HCT116 (cell line): ENCODE measurements at regions not wholly inside any gene's neighbourhood (a gene's known extent, or its start where the extent isn't known, plus 50 kb on each side); places are given as distances from the start of the nearest gene placed in this dataset.

ENCODE experiments used
- ATAC-seq: fragments of 200-7000 bp; cut with Tn5 transposase; 2 replicates; pipeline ENCODE4 v1.9.1; 2020; ENCODE audit warnings: mild to moderate bottlenecking, moderate library complexity
- BruUV-seq: library from RNA; stranded (reverse); fragments of 400-500 nt; replicated peaks from 2 replicates; lab custom pipeline; 2021; lab: Mats Ljungman, UMichigan
- CTCF ChIA-PET: fragments of 300-600 bp; sonication (Branson Sonifier 250); formaldehyde crosslinking; loops from one replicate; lab custom pipeline; 2021; ENCODE audit warnings: antibody characterized with exemption; lab: Charles Lee
- POLR2A ChIA-PET: fragments of 300-600, 350-600 bp; sonication (Branson Sonifier 250); formaldehyde crosslinking; loops from one replicate; lab custom pipeline; 2021; ENCODE audit warnings: antibody characterized with exemption; lab: Charles Lee
- RAD21 ChIA-PET, 2 experiments: fragments of 300-600 bp; sonication (Branson Sonifier 250); formaldehyde crosslinking; loops; one replicate each; lab custom pipeline; 2023; ENCODE audit warnings: low total read pairs in 2 of 2; ENCODE audit not compliant: uncharacterized antibody in 2 of 2, unreplicated experiment in 2 of 2, low non-redundant PET in 1 of 2; lab: Charles Lee
- DNase-seq: peaks from one replicate; pipeline ENCODE4 v3.0.0-alpha.2; 2010; ENCODE audit warnings: low read depth, low spot score
- H2AFZ ChIP-seq: fragments of 200-600 bp; shearing (Covaris generic), sonication (generic); 2 replicates; pipeline ENCODE4 v1.6.1; 2017; ENCODE audit warnings: low read depth, mixed run types, mixed read lengths, antibody characterized with exemption, low read length; ENCODE audit not compliant: poor library complexity, severe bottlenecking
- H3K27ac ChIP-seq: 2 replicates; pipeline ENCODE4 v1.5.1; 2012; ENCODE audit warnings: low read depth, low read length
- H3K27me3 ChIP-seq: fragments of 200-600 bp; sonication (generic); 2 replicates; pipeline ENCODE4 v1.6.1; 2016; ENCODE audit warnings: mixed run types, low read length, mixed read lengths; ENCODE audit not compliant: insufficient read depth
- H3K36me3 ChIP-seq, 2 experiments: fragments of 200-500 bp in 1 of 2; fragments of 200-600 bp in 1 of 2; sonication (Bioruptor generic) in 1 of 2; sonication (generic) in 1 of 2; 2 replicates each; pipeline versions ENCODE4 v1.5.1 to v1.6.1; 2014 to 2016; ENCODE audit warnings: low read length in 2 of 2, inconsistent platforms in 1 of 2, mixed read lengths in 1 of 2, mixed run types in 1 of 2; ENCODE audit not compliant: insufficient read depth in 2 of 2, control insufficient read depth in 1 of 2
- H3K4me1 ChIP-seq, 2 experiments: fragments of 200-600 bp in 1 of 2; sonication (generic) in 1 of 2; 2 replicates each; pipeline versions ENCODE4 v1.5.1 to v1.6.1; 2012 to 2017; ENCODE audit warnings: low read length in 2 of 2, inconsistent platforms in 1 of 2, mild to moderate bottlenecking in 1 of 2, mixed read lengths in 1 of 2, mixed run types in 1 of 2, moderate library complexity in 1 of 2; ENCODE audit not compliant: insufficient read depth in 2 of 2, control insufficient read depth in 1 of 2
- H3K4me2 ChIP-seq: fragments of 200-600 bp; sonication (generic); 2 replicates; pipeline ENCODE4 v1.6.1; 2017; ENCODE audit warnings: mixed run types, low read length, mixed read lengths
- H3K4me3 ChIP-seq, 2 experiments: fragments of 200-600 bp in 1 of 2; sonication (generic) in 1 of 2; replicated peaks in 1 of 2; 2 replicates each; pipeline ENCODE4 v1.5.1; 2011 to 2016; ENCODE audit warnings: low read length in 2 of 2, control low read depth in 1 of 2, low read depth in 1 of 2, mild to moderate bottlenecking in 1 of 2, mixed read lengths in 1 of 2, mixed run types in 1 of 2
- H3K79me2 ChIP-seq: fragments of 200-600 bp; sonication (generic); 2 replicates; pipeline ENCODE4 v1.6.1; 2017; ENCODE audit warnings: mild to moderate bottlenecking, mixed run types, low read length, moderate library complexity, mixed read lengths; ENCODE audit not compliant: insufficient read depth
- H3K9ac ChIP-seq: fragments of 200-600 bp; sonication (generic); 2 replicates; pipeline ENCODE4 v1.6.1; 2016; ENCODE audit warnings: low read length, mixed read lengths
- H3K9me2 ChIP-seq: fragments of 200-600 bp; sonication (generic), shearing (Covaris generic); 2 replicates; pipeline ENCODE4 v1.6.1; 2017; ENCODE audit warnings: mixed run types, mild to moderate bottlenecking, moderate library complexity; ENCODE audit not compliant: insufficient read depth
- H3K9me3 ChIP-seq, 2 experiments: fragments of 200-500 bp in 1 of 2; fragments of 200-600 bp in 1 of 2; sonication (Bioruptor generic) in 1 of 2; sonication (generic) in 1 of 2; 2 replicates each; pipeline ENCODE4 v1.6.1; 2014 to 2017; ENCODE audit warnings: low read length in 2 of 2, mixed read lengths in 2 of 2, inconsistent platforms in 1 of 2, low read depth in 1 of 2, mild to moderate bottlenecking in 1 of 2, mixed run types in 1 of 2, moderate library complexity in 1 of 2; ENCODE audit not compliant: control insufficient read depth in 1 of 2, insufficient read depth in 1 of 2
- H4K20me1 ChIP-seq: fragments of 200-600 bp; sonication (generic), shearing (Covaris generic); 2 replicates; pipeline ENCODE4 v1.6.1; 2017; ENCODE audit warnings: mixed run types, mild to moderate bottlenecking, moderate library complexity; ENCODE audit not compliant: insufficient read depth
- ATF3 ChIP-seq: IDR thresholded peaks from 2 replicates; pipeline ENCODE4 v1.6.1; 2012
- CBX3 ChIP-seq: IDR thresholded peaks from 2 replicates; pipeline ENCODE4 v1.6.1; 2012; ENCODE audit warnings: low read depth
- CEBPB ChIP-seq: IDR thresholded peaks from 2 replicates; pipeline ENCODE4 v1.6.1; 2012; ENCODE audit warnings: low read depth
- CTCF ChIP-seq, 3 experiments: fragments of 200-600 bp in 1 of 3; sonication (generic) in 1 of 3; IDR thresholded peaks in 2 of 3; conservative IDR thresholded peaks in 1 of 3; 2 replicates each; pipeline ENCODE4 v1.5.1; 2012 to 2017; ENCODE audit warnings: low read depth in 2 of 3, low read length in 2 of 3, antibody characterized with exemption in 1 of 3, borderline replicate concordance in 1 of 3, control low read depth in 1 of 3, mild to moderate bottlenecking in 1 of 3, mixed read lengths in 1 of 3, mixed run types in 1 of 3, moderate library complexity in 1 of 3; ENCODE audit not compliant: insufficient read depth in 1 of 3
- ELF1 ChIP-seq: IDR thresholded peaks from 2 replicates; pipeline ENCODE4 v1.6.1; 2012; ENCODE audit warnings: low read depth, borderline replicate concordance
- FOSL1 ChIP-seq: IDR thresholded peaks from 2 replicates; pipeline ENCODE4 v1.6.1; 2012; ENCODE audit warnings: low read depth
- MAX ChIP-seq: IDR thresholded peaks from 2 replicates; pipeline ENCODE4 v1.6.1; 2012
- POLR2A ChIP-seq: IDR thresholded peaks from 2 replicates; pipeline ENCODE4 v1.7.0; 2011; ENCODE audit warnings: borderline replicate concordance; ENCODE audit not compliant: insufficient read depth, insufficient read length; ENCODE audit errors: extremely low read depth
- POLR2AphosphoS5 ChIP-seq: IDR thresholded peaks from 2 replicates; pipeline ENCODE4 v1.6.1; 2011; ENCODE audit warnings: mild to moderate bottlenecking, low read depth, low read length, moderate library complexity
- RAD21 ChIP-seq: IDR thresholded peaks from 2 replicates; pipeline ENCODE4 v1.6.1; 2012; ENCODE audit warnings: low read depth, mild to moderate bottlenecking
- REST ChIP-seq: IDR thresholded peaks from 2 replicates; pipeline ENCODE4 v1.6.1; 2012; ENCODE audit warnings: low read depth
- SIN3A ChIP-seq: IDR thresholded peaks from 2 replicates; pipeline ENCODE4 v1.6.1; 2012; ENCODE audit warnings: low read depth
- SRF ChIP-seq: IDR thresholded peaks from 2 replicates; pipeline ENCODE4 v1.6.1; 2012; ENCODE audit warnings: low read depth
- ZBTB33 ChIP-seq: IDR thresholded peaks from 2 replicates; pipeline ENCODE4 v1.6.1; 2011; ENCODE audit warnings: mild to moderate bottlenecking, low read length, moderate library complexity; ENCODE audit not compliant: insufficient replicate concordance; ENCODE audit errors: extremely low read depth
- ZFX ChIP-seq: fragments of 450-650 bp; IDR thresholded peaks from 2 replicates; pipeline ENCODE4 v1.6.1; 2017
- intact Hi-C: fragments of 100-400 bp; cut with micrococcal nuclease; formaldehyde crosslinking; loops from 2 replicates; pipeline ENCODE4 v1.10.0; 2022

GRCh38 chr3:190229632-190230424 is 92.4 kb downstream of the CLDN1 start:
- peak overlapping the region; percentile 28 for H3K4me2 ChIP-seq
- H3K36me3 ChIP-seq, result no peaks in the 10 kb centered on the region
- no peaks in the 10 kb centered on the region for H3K9me3 ChIP-seq
- no TSS peak for BruUV-seq
- H3K4me1 ChIP-seq, result peaks cover 0 to 5% of the 10 kb centered on the region in 2 experiments; a peak in 1 of 4 replicates
- no peaks in the 10 kb centered on the region for H3K9me2 ChIP-seq
- H4K20me1 ChIP-seq, result no peaks in the 10 kb centered on the region
- CTCF ChIA-PET, result no interaction called here
- H3K27me3 ChIP-seq, result no peaks in the 10 kb centered on the region
- no peak overlapping the region for H3K27ac ChIP-seq
- no peak overlapping the region for H3K4me3 ChIP-seq
- RAD21 ChIA-PET, result no interaction called here
- no peaks in the 10 kb centered on the region for H3K79me2 ChIP-seq
- no peak overlapping the region for H3K9ac ChIP-seq
- H2AFZ ChIP-seq, result no peak overlapping the region
- intact Hi-C loops, result loop anchor here (5.0 to 10.0 kb wide), 2 partner anchors 192 to 465 kb away; no protein-coding TSS in a partner anchor
- POLR2A ChIA-PET, result no interaction called here
- no peak for ATAC-seq
- no peak for DNase-seq
- TF ChIP-seq ZBTB33 (no peak), SIN3A (no peak), CBX3 (no peak), FOSL1 (no peak), ELF1 (no peak), SRF (no peak), ATF3 (no peak), CTCF (IDR thresholded peaks at IDR 0.05 in 2 of 3, conservative IDR thresholded peaks at IDR 0.05 in 1 of 3; ENCODE audit: borderline replicate concordance in 1 of 3, insufficient read depth in 1 of 3, low read depth in 2 of 3, low read length in 2 of 3) (no peak), CEBPB (no peak), MAX (no peak), RAD21 (no peak), ZFX (no peak), POLR2A (no peak), REST (no peak), POLR2AphosphoS5 (no peak)
- TF ChIP-seq, all 23 proteins: peak for 0
